HG02938 (cell line): ENCODE measurements at regions not wholly inside any gene's neighbourhood (a gene's known extent, or its start where the extent isn't known, plus 50 kb on each side); places are given as distances from the start of the nearest gene placed in this dataset.

Experiments
- ATAC-seq: cut with Tn5 transposase; IDR thresholded peaks from one replicate; pipeline ENCODE4 v1.9.1; 2021; ENCODE audit warnings: mild to moderate bottlenecking, moderate library complexity; ENCODE audit not compliant: unreplicated experiment

GRCh38 chr19:30169196-30169900 lies 202.8 kb upstream of the ZNF536 start:
- ATAC-seq, result no peak

- ATAC-seq, result no peak
Observed at GRCh38 chr19:30170081-30170480, 202.1 kb upstream of the ZNF536 start.

DNA sequence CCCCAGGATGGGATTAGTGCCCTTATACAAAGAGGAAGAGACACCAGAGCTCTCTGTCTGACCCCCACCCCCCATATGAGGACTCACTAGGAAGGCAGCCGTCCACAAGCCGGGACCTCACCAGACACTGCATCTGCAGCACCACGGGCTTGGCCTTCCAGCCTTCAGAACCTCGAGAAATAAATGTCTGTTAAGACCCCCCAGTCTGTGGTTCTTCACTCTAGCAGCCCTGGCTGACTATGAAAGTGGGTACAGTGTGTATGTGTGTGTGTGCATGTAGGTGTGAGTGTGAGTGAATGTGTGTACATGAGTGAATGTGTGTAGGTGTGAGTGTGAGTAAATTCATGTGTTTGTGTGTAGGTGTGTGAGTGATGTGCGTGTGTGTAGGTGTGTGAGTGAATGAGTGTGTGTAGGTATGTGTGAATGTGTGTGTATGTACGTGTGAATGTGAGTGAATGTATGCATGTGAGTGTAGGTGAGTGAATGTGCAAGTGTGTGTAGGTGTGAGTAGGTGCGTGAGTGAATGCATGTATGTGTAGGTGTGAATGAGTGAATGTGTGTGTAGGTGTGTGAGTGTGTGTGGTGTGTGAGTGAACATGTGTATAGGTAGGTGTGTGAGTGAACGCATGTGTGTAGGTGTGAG lies 201.6 kb upstream of the ZNF536 start:
- ATAC-seq, result no peak

DNA sequence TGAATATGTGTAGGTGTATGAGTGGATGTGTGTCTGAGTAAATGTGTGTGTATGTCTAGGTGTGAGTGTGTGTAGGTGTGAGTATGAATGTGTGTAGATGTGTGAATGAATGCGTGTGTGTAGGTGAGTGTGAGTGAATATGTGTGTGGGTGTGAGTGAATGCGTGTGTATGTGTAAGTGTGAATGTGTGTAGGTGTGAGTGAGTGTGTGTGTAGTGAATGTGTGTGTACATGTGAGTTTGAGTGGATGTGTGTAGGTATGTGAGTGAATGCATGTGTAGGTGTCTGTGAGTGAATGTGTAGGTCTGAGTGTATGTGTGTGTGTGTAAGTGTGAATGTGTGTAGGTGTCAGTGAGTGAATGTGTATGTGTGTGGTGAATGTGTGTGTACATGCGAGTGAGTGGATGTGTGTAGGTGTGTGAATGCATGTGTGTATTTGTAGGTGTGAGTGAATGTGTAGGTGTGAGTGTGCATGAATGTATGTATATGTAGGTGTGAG lies 201.0 kb upstream of the ZNF536 start:
- ATAC-seq, result no peak

DNA sequence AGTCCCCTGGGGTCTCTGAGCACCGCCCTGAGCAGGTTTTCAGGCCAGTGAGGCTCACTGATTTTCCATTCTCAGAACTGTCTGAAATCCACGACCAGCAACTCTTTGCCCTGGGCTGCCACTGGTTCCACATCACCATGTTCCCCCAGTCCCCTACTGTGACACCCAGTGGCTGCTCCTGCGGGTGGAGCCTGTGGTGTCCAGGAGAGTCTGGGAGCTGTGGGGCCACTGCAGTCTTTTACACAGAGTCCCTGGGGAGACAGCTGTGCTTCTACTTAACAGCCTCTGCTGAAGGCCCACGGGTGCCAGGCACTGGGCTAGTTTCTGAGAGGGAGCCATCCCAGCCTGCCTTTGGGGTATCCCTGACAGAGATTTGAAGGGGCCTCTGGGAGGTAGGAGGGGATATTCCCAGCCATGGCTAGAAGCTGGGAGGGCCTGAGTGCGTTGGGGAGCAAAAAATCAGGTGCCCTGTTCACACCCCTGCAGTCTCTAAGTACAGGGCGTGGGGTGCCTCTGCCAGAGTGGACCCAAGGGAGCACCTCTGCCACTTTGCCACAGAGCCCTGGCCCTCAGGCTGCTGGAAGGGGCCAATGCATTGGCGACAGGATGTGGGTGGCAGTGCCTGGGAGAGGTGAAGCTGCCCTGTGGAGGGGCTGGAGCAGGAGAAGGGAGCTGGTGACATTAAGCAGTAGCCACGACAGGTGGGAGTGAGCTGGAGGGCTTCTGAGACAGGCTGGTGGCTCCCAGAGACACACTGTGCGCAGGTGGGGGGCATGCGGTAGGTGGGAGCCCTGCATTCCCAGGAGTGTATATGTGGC lies 200.2 kb upstream of the ZNF536 start:
- ATAC-seq, result no peak

GRCh38 chr19:30172613-30173242 lies 199.5 kb upstream of the ZNF536 start:
- no peak for ATAC-seq

DNA sequence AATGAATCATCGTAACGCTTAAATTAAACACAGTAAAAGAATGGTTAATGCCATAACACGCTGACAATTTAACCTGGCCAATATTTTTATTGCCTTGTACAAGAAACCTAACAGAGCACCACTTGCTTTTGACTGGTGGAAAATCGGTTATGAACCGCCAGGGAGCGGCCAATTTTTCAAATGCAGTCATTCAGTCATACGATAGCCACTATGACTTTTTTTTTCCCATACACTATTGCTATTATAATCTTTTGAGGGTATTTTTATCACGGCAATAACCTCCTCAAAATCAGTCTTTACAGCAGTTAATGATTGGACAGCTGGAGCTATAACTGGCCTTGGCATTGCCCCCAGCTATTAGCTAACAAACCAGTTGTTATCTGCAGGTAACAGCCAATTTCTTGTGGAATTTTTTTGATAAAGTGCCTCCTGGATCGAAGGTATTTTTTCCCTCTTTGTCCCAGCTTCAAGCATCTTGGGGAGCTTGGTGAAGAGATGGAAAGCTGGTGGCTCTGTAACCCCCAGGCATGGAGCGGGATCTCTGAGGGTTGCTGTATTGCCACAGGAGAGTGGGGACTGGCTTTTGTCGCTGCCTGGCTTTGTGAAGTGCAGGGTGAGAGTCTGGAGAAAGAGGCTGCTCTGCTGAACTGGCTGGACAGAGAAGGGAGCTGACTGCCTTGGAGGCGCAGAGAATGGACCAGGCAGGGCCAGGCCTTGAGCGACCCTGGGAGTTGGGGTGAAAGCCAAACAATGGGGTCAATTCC lies 198.4 kb upstream of the ZNF536 start:
- ATAC-seq, result no peak

- no peak for ATAC-seq
Observed at GRCh38 chr19:30174357-30174645, 197.9 kb upstream of the ZNF536 start.

DNA sequence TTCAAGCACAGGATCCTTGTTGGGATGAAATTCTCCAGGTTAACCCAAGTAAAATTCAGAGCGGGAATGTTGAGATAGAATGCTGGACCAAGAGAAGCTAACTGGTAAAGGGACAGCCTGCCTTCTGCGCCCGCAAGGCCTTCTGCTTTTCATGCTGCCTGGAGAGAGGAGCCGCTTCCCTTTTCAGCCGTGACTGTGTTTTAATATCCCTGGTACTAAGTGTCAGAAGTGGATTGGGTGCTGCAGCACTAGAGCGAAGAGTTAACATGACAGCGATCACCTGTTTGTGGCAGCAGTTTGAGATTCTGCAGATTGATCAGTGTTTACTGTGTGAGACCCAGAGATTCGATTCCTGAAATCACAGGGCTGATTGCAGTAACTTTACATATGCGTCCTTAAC lies 197.4 kb upstream of the ZNF536 start:
- no peak for ATAC-seq

DNA sequence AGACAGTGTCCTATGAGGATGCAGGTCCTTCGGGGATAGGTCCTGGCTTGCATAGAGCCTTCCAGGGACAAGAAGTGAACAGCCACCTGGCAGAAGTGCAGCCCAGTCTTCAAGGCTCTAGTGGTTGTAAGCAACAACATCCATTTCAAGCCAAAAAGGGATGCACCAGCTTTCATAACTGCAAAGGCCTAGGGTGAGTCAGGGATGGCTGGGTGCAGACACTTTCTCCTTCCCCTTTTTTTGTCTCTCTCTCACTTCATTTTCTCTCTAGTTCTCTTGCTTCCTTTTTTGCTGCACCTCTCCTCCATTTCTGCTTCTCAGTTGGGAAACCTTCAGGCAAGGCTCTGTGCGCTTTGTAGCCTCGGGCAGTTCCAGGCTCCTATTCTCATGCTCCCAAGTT lies 196.2 kb upstream of the ZNF536 start:
- ATAC-seq, result no peak

GRCh38 chr19:30178721-30179402 lies 193.3 kb upstream of the ZNF536 start:
- no peak for ATAC-seq

DNA sequence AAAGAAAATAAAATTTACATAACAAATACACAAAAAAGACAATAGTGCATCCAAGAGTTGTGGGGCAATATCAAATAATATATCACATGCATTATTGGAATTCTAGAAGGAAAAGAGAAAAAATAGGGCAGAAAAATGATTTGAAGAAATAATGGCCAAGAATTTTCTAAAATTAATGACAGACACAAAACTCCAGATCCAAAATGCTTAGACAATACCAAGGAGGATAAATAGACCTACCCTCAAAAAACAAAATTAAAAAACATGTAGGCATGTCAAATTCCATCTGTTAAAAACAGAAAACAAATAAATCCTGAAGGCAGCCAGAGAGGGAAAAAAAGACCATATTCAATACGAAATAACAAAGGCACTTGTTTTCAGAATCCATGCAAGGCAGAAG lies 191.5 kb upstream of the ZNF536 start:
- ATAC-seq, result no peak

DNA sequence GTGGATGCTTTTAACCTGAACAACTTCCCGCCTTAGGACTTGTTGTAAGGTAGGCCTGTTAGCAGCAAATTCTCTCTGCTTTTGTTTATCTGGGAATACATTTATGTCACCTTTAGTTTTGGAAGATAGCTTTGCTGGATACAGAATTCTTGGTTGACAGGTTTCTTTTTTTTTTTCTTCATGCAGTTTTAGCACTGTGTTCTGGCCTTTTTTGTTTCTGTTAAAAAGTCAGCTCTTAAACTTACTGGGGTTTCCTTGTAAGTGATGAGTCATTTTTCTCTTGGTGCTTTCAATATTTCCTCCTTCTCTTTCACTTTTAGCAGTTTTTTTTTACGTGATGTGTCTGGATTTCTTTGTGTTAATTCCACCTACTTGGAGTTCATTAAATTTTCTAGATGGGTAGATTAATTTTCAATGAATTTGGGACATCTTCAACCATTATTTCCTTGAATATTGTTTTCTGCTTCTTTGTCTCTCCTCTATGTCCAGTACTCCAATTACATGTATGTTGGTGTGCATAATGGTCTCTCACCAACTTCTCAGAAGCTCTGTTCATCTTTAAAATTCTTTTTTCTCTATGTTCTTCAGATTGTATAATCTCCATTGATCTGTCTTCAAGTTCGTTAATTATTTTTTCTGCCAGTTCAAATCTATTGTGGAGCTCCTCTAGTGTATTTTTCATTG lies 188.2 kb upstream of the ZNF536 start:
- no peak for ATAC-seq

- ATAC-seq, result no peak
Observed at GRCh38 chr19:30202060-30202600, 170.1 kb upstream of the ZNF536 start.

- ATAC-seq, result no peak
Observed at GRCh38 chr19:30204721-30205120, 167.5 kb upstream of the ZNF536 start.

GRCh38 chr19:30206187-30206586 lies 166.0 kb upstream of the ZNF536 start:
- ATAC-seq, result no peak

GRCh38 chr19:30207357-30207756 lies 164.8 kb upstream of the ZNF536 start:
- no peak for ATAC-seq

GRCh38 chr19:30208436-30209060 lies 163.6 kb upstream of the ZNF536 start:
- no peak for ATAC-seq
